ENCODE measurements at regions not wholly inside any gene's neighbourhood (a gene's known extent, or its start where the extent isn't known, plus 50 kb on each side); places are given as distances from the start of the nearest gene placed in this dataset.

DNA sequence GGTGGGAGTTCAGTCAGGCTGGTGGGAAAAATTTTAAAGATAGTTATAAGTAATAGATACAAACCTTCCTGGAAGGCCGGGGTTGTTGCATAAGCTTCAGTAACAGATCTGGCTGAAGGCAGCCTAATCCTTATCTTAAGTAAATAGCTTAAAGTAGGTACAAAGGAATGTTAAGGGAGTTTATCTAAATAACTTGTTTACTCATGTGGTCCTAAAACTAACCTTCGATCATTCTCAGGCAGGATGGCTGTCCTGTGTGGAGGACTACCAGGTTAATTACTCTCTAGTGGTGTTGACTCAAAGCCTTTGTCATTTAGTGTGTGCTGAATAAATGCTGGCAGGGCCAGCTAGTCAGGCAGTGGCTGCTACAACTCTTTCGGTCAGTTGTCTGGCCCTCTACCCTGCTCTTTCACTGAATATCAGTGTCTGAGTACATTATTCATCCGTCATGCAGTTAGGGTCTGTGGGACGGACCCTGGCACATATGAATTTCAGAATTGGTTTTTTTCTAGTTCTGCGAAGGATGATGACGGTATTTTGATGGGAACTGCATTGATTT lies 131.6 kb upstream of the TAB2 start:
- FAIRE-seq: no peak

DNA sequence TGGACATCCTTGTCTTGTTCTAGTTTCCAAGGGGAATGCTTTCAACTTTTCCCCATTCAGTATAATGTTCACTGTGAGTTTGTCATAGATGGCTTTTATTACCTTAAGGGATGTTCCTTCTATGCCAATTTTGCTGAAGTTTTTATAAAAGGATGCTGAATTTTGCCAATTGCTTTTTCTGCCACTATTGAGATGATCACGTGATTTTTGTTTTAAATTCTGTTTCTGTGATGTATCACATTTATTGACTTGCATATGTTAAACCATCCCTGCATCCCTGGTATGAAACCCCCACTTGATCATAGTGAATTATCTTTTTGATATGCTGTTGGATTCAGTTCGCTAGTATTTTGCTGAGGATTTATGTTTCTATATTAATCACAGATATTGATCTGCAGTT lies 130.6 kb upstream of the TAB2 start:
- no peak for FAIRE-seq

DNA sequence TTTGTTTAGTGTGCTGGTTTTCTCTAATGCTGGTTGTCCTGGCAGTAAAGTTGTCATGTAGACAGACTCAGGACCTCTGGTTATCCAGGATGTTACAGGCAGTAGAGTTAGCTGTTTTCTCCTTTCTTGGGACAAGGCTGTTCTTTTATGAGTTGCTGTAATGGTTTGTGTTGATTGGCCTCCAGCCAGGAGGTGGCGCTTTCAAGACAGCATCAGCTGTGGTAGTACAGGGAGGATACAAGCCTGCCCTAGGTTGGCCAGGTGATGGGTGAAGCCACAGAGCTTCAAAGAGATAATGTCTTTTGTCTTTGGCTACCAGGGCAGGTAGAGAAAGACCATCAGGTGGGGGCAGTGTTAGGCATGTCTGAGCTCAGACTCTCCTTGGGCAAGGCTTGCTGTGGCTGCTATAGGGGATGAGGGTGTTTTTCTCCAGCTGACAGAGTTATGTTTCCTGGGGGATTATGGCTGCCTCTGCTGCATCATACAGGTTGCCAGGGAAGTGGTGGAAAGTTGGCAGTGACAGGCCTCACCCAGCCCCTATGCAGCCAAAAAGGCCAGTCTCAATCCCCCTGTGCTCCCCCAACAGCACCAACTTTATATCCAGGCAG lies 127.2 kb upstream of the TAB2 start:
- FAIRE-seq: no peak

DNA sequence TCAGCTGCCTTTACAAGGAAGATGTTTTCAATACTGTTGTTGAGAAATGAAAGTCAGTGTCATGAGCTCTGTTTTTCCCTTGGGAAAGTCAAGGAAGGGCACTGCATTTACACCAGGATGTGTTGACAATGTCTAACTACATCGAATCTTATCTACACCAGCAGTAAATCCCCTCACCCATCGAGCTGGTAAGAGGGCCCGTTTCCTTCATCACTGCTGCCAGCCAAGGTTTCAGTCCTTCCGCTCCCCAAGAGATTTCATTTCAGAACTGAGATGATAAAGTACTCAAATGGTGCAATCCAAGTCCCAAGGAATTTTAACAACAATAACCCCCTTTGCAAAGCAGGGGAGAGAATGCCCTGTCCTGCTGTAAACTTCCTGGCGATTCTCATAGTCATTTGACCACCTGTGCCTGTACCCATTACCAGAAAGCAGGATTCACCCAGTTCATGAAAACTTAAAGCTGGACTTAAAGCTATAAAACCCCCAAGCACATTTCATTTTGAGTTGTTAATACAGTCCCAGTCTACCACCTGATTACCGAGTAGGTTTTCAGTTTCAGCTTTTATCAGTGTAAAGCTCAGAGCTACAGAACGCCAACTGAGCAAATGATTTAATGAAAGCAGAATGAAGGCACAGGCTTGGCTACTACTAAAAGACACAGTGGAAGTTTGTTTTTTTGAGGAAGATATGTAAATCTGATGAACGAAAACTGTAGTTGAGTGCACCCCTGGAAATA lies 122.5 kb upstream of the TAB2 start:
- no peak for FAIRE-seq

DNA sequence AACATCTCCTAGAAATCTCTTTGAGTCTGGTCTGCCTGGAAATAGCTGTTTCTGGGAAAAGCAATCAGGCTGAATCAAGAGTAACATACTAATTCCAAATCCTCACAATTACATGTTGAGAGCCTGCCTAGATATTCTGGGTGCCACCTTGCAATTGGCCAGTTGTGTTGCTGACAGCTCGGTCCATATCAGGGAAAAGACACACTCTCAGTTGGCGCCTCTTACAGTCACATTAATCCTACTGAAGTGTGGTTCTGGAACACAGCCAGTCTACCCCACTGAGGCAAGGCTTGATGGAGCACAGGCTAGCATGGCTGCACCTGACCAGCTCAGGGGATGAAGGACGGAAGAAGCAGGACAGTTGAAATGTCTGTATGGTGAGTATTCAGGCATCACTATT lies 121.4 kb upstream of the TAB2 start:
- no peak for FAIRE-seq

DNA sequence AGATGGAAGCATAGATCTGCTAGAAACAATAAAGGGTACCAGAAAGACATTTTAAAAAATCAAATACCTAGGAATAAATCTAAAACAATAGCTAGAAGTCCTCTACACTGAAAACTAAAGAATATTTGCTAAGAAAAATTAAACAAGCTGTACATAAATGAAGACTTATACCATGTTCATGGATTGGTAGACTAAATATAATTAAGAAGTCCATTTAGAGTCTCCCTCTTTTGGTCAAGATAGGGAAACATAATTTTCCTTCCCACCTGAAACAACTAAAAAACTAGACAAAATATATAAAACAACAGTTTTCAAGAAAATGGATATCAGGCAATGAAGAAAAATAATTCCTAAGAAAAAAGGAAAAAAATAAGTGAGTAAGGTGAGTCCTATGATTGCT lies 120.0 kb upstream of the TAB2 start:
- FAIRE-seq: no peak

DNA sequence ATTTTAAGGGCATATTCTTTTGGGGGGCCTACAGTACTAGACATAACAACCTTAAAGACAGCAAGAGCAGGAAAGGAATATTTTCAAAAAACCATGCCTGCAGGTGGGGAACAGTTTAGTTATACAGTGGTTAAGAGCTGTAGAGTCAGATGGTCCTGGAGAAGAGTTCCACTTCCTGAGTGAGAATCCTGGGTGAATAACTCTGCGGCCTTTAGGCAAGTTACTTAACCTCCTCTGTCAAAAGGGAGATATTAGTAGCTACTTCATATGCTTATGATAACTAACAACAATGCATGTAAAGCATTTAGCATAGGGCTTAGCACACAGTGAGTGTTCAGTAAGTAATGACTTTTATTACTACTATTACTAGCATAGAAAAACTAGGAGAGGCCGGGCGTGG lies 119.2 kb upstream of the TAB2 start:
- FAIRE-seq: no peak

DNA sequence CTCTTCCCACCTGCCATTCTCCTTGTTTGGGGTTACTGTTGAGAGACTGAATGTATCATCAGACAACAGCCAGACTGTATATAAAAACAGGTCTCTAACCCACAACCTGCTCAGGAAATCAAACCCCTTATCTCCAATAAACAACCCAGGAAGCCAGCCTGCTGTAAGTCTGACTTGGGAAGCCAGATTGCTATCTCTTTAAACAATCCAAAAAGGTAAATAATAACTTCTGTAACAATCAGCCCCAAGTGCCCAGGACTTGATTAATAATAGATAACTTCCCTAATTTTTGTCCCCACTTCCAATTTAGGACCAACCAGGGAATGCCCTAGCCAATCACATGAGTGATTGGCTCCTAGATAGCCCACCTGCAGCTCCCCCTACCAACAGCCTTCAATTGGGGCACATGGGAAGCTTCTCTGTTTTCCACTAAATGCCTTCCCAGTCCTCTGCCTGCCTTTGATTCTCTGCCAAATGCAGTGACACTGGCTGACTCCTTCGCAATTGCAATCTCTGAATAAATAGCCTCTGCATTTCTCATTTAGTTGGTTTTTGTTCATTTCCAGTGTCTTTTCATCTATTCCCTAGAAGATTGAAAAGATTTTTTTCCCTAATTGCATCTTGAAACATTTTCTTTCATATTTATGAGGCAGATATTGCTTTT lies 117.1 kb upstream of the TAB2 start:
- FAIRE-seq: no peak

DNA sequence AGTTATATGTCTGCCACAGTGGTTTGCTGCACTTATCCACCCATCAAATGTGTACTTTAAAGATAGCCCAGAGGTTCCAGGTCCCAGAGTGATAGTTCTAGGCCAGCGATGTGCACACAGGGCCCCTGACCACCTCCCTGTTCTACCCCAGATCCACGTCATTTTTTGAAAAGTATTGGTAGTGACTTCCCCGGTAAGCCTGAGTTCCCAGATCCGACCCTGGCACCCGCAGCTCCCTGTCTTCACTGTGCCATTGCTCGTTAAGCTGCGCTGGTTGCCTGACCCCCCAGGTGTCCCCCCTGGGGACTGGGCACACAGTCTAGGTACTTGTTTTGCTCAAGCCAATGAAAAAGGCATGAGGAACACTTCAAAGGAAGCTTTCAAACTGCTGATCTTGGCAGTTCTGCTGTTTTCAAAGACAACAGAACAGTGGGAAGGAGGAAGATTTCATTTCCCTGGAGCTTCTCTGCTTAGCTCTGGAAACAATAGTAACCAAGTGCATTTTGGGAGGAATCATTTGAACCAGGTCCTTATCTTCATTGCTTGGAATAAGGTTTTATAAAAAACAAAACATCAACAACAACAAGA lies 116.3 kb upstream of the TAB2 start:
- FAIRE-seq: no peak

DNA sequence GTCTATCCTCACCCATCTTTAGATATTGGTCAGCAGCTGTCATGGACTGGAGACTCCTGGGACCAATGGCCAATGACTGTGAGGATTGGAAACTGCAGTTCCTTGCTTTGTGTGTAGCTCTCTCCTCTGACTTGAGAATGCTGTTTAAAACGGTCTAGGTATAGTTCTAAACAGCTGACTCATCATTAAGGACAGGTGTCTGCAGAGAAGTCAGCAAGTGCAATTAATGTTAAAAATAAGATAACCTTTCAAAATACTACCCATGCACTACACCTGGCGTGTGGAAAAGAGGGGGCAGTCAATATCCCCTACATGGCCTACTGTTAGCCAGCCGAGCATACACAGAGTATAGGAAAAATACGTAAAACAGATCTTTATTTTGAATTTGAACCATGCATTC lies 115.4 kb upstream of the TAB2 start:
- FAIRE-seq: no peak

DNA sequence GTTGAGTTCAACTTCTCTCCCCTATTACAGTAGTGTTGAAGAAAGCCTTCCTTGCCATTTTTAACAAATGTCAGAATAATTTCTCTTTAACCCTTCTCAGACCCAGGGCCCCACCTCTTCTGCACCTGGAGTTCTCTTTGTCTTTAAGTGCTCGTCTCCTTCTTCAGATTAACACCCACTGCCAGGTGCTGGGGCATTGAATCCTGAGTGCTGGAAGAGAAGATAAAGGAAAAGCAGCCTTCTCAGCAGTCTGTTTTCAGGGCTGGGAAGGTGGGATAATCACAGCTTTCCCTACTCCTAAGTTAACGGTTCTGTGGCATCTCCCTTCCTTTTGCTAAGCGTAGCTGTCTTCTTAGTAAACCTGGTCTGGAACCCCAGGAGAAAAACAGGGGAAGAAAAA lies 114.6 kb upstream of the TAB2 start:
- no peak for FAIRE-seq

DNA sequence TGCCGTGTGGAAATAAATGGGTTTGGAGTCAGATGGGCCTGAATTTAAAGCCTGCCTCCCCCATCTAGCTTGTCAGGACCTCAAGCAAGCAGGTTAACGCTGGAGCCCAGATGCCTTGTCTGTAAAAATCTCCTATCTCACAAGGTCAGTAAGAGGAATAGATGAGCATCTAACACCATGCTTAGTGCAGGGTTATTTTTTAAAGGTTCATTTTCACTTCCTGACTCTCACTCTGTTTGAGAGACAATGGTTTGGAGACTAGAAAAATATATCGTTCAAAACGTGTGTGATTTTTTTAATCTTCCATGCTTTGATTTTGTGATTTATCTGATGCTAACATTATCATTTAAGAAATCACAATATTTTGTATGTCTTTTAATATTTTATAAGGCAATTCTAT lies 114.0 kb upstream of the TAB2 start:
- FAIRE-seq: no peak

DNA sequence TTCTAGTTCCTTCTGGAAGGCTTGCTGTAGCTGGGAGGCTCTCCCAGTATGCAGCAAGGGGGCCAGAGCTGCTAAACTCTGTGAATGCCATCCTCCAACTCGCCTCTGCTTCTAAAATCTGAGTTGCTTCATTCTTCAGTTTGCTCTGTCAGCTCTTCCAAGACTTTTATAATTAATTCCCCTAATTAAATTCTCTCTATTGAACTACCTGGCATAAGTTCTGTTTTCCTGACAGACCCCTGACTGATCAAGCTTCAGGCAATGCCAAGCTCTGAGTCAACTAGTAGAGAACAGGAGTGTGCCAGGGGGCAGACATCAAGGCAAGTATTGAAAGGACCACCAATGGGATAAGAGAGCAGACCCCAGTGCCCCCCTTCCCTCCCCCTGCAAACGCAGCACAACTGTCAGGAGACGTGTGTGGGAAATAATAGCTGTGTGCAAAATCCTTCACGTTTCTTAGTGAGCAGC lies 109.3 kb upstream of the TAB2 start:
- no peak for FAIRE-seq

DNA sequence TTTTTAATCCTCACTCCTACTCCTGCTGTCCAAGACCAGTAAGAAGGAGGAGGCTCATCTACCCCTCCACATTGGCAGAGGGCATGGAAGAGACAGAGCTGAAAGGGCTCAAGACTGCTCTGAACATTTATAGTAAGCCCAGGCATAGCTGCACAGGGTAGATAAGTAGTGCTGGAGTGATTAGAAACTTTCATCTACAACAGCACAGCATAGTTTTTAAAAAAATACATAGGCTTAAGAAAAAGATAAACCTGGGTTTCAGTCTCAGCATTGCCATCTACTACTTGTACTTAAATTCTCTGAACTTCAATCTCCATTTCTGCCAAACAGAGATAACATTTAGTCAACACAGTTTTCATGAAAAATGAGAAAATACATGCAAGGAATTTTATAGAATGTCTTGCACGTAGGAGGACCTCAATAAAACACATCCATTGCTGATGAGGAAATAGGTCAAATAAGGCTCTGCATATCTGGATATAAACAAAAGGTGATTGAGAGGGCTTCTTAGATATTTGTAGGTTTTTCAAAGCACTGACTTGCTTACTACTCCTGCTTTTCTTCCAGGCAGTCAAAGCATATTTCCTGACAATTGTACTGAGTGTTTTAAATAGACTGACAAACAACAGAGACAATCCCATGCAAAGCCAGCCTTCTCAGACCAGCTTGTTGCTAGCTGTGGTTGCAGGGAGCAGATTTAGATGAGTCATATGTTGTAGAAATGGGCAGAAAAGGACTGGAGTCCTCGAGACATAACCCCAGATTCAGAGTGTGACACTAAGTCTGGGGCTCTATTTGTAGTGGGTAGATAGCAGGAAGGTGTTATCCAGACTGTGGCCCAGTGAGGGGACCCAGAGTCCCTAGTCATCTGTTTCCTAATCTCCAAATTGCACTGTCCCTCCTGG lies 107.4 kb upstream of the TAB2 start:
- no peak for FAIRE-seq

DNA sequence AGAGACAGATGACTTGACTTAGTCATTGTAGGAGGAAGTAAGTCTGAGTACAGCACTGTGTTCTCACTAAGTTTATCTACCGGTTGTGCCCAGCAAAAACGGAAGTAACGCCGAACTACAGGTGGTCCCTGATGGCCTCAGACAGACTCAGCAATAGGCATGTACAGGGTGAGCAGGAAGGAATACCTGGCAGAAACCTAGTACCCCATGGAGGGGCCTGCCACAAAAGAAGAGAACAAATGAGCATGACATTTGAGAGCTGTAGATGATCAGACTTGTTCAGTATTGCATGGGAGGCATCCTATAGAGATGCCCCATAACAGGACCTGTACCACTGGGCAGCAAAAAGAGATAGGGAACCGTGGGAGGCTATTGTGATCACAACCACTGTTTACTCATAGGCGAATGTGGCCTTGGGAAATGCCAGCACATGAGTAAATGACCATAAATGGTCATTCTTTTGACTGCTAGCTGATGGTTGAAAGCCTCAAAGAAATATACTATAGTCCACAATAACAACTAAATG lies 106.4 kb upstream of the TAB2 start:
- no peak for FAIRE-seq

DNA sequence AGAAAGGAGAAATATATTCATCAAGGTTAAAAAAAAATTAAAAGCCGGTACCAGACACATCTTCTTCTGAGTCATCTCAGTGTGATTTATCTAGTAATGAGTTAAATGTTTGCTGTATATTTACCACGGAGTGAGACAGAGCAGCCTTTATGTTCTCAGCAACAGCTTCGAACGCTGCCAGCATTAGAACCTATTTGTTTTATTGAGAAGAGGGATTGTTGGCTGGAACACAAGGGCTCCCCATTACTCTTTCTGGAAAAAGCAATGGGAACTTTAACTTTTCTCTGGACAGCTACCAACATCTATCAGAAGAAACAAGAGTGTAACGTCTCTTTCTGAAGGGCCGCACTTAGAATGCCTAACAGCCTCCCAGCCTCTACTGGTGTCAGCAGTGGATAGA lies 105.3 kb upstream of the TAB2 start:
- no peak for FAIRE-seq

DNA sequence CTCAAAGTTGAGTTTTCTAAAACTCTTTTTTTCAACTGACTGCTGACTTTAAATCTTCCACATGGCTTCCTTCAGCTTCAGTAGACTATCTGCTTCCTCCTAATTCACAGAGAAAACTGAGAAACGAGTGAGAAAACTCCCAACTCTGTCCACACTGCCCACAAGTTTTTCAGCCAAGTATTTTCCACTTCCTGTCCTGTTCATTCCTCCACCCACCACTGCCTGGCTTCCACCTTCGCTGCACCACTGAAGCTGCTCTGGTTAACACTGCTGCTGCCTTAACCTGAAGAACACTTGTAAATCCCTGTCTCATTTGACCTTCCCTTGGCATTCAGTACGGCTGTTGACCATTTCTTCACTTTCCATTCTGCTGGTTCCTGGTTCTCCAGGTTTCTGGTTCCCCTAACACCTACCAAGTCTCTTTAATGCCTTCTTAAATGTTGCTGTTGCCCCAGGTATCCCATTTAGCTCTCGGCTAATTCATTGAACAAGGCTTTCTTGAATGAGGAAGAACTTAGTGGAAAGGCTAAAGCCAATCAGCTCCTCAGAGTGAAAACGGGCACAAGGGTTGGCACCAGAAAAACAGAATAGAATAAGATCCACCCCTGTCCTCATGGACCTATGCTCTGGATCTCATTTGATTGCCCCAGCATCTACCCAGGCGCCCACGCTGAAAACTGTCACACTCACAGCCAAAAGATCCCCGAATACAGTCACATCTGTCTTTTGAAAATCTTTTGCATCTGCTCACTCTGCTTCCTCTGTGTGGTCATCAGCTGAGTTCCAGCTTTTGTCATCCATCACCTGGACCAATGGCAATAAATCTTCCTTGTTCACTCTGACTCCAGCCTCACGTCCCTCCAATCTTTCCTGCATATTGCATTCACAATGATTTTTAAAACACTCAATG lies 104.4 kb upstream of the TAB2 start:
- no peak for FAIRE-seq

DNA sequence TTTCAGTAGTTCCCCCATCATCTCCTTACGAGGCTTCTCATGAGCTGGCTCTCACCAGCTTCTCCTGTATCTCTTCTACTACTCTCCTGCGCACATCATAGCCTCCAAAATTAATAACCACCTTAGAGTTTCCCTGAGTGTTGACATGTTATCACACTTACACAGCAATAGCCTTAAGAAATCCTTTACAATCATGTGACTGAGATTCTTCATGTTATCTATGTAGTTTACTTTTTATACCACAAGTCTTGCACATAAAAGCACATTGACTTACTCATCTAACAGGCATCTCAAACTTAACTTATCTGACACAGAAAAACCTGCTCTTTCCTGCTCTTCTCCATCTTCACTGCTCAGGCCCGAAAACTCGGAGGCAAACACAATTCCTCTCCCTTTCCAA lies 103.7 kb upstream of the TAB2 start:
- FAIRE-seq: no peak

DNA sequence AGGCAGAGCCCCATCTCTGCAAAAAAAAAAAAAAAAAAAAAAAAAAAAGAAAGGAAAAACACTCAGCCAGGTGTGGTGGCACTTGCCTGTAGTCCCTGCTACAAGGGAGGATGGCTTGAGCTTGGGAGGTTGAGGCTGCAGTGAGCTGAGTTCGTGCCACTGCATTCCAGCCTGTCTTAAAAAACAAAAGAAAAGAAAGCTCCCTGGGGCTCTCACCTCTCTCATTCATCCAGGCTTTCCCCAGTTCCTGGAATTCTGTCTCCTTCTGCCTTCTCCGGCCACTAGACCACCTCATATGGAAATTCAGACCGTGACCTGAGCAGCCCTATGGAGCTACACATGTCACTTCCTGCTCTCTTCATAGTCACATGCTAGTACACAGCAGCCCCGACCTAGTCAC lies 101.1 kb upstream of the TAB2 start:
- FAIRE-seq: no peak

DNA sequence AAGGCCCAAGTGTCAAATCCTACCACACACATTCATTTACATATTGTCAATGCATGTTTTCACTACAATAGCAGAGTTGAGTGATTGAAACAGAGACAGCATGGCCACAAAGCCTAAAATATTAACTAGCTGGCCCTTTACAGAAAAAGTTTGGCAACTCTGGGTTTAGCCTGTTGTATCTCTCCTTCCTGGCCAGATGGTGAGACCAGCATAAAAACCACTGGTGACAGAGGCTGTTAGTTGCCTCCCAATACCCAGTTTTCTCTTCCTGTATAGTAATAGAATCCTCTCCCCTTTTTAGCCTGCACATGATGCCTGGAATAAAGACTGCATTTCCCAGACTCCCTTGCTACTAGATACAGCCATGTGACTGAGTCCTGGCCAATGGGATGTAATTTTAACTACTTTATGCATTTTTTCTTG lies 100.0 kb upstream of the TAB2 start:
- no peak for FAIRE-seq

DNA sequence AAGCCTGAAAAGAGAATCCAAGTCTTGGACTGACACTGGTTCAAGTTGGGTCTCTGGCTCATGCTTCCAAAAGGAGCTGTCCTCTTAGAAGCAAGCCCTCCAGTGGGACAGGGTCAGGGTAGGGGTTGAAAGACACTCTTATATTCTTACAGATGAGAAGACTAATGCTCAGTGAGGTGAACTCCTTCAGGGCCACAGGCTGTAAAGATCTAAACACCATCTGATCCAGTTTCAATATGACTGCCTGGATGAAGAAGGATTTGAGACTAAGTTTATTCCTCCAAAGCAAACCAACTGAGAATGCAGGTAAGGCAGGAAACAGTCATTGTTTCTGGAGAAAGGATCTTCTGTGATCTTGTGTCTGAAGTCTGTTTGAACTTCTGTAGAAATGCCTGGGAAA lies 99.0 kb upstream of the TAB2 start:
- no peak for FAIRE-seq

All from TTC549 (cell line).